Sigmoid colon (tissue), 4 donors: ENCODE measurements at regions not wholly inside any gene's neighbourhood (a gene's known extent, or its start where the extent isn't known, plus 50 kb on each side); places are given as distances from the start of the nearest gene placed in this dataset.

ENCODE experiments used
- POLR2A ChIP-seq, 2 donors: fragments of 450-650 bp; IDR thresholded peaks; one replicate each; pipeline ENCODE4 v1.6.1; 2016; ENCODE audit warnings: antibody characterized with exemption in 2 of 2, mild to moderate bottlenecking in 2 of 2, moderate library complexity in 2 of 2
- POLR2AphosphoS5 ChIP-seq, 4 donors: sonication (generic); formaldehyde crosslinking; IDR thresholded peaks; one replicate each; pipeline ENCODE4 v1.6.1; 2017; ENCODE audit warnings: antibody characterized with exemption in 4 of 4
- TF ChIP-seq, protein P1 (sequence below), 4 experiments: fragments of 450-650 bp in 3 of 4; fragments of 200-600 bp in 1 of 4; IDR thresholded peaks; one replicate each; pipeline ENCODE4 v1.5.1; 2016 to 2019; ENCODE audit warnings: antibody characterized with exemption in 4 of 4, mild to moderate bottlenecking in 3 of 4, moderate library complexity in 2 of 4

DNA sequence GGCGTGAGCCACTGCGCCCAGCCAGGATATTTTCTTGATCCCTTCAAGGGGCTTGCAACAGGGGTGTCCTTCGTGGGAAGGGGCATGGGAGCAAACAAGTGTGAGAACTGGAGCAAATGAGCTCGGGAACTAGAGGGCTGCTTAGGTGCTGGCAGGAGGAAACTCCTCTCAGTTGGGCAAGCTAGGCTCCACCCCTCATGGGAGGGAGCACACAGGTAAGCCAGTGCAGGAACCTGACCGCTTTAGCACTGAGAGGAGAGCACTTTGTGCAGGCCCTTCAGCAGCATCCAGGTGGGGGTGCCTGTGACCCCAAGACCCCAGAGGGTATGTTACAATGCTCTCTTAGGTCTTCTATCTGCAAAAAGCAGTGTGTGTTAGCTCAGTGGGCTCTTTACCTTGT is 755.4 kb upstream of the MDGA2 start:
- TF ChIP-seq, protein P1, sequence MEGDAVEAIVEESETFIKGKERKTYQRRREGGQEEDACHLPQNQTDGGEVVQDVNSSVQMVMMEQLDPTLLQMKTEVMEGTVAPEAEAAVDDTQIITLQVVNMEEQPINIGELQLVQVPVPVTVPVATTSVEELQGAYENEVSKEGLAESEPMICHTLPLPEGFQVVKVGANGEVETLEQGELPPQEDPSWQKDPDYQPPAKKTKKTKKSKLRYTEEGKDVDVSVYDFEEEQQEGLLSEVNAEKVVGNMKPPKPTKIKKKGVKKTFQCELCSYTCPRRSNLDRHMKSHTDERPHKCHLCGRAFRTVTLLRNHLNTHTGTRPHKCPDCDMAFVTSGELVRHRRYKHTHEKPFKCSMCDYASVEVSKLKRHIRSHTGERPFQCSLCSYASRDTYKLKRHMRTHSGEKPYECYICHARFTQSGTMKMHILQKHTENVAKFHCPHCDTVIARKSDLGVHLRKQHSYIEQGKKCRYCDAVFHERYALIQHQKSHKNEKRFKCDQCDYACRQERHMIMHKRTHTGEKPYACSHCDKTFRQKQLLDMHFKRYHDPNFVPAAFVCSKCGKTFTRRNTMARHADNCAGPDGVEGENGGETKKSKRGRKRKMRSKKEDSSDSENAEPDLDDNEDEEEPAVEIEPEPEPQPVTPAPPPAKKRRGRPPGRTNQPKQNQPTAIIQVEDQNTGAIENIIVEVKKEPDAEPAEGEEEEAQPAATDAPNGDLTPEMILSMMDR (IDR thresholded peaks at IDR 0.05) = no peak
- TF ChIP-seq POLR2A (IDR thresholded peaks at IDR 0.05) (no peak), POLR2AphosphoS5 (IDR thresholded peaks at IDR 0.05) (no peak)
